ENCODE measurements at regions not wholly inside any gene's neighbourhood (a gene's known extent, or its start where the extent isn't known, plus 50 kb on each side); places are given as distances from the start of the nearest gene placed in this dataset.

- TF ChIP-seq CTCF (IDR thresholded peaks at IDR 0.05) (no peak), POLR2A (IDR thresholded peaks at IDR 0.05) (no peak)
These were observed 168.3 kb upstream of the HS3ST1 start for GRCh38 chr4:11596989-11597388.

Data from heart left ventricle (tissue), 13 donors.